NCI-H510A (cell line): ENCODE measurements at regions not wholly inside any gene's neighbourhood (a gene's known extent, or its start where the extent isn't known, plus 50 kb on each side); places are given as distances from the start of the nearest gene placed in this dataset.
"Not testable (repeated sequence)": the region's sequence is repeated elsewhere in the genome, so short reads cannot be mapped to it uniquely, and the experiment has no call there.

Source experiments
- DNase-seq: peaks from one replicate; lab custom pipeline; 2025; lab: John Stamatoyannopoulos, UW

GRCh38 chr6:105881608-105882007, 204.5 kb upstream of the PRDM1 start:
- DNase-seq = no peak

- no peak for DNase-seq
These were observed 206.1 kb upstream of the PRDM1 start for GRCh38 chr6:105880030-105880492.

- no peak for DNase-seq
These were observed 207.0 kb upstream of the PRDM1 start for GRCh38 chr6:105879146-105879545.

GRCh38 chr6:105875974-105876640, 210.0 kb upstream of the PRDM1 start:
- DNase-seq = no peak

GRCh38 chr6:105874835-105875626, 211.1 kb upstream of the PRDM1 start:
- DNase-seq = no peak

- no peak for DNase-seq
These were observed 212.3 kb upstream of the PRDM1 start for GRCh38 chr6:105873799-105874198.

- no peak for DNase-seq
These were observed 212.9 kb upstream of the PRDM1 start for GRCh38 chr6:105873211-105873704.

GRCh38 chr6:105872249-105872648, 213.9 kb upstream of the PRDM1 start:
- no peak for DNase-seq

GRCh38 chr6:105871542-105871941, 214.6 kb upstream of the PRDM1 start:
- DNase-seq = no peak

GRCh38 chr6:105869835-105870440, 216.2 kb upstream of the PRDM1 start:
- DNase-seq = no peak

- no peak for DNase-seq
These were observed 217.2 kb upstream of the PRDM1 start for GRCh38 chr6:105868823-105869460.

- DNase-seq = no peak
These were observed 218.3 kb upstream of the PRDM1 start for GRCh38 chr6:105867821-105868220.

GRCh38 chr6:105867277-105867676, 218.9 kb upstream of the PRDM1 start:
- DNase-seq = no peak

- DNase-seq = no peak
These were observed 223.1 kb upstream of the PRDM1 start for GRCh38 chr6:105862936-105863607.

GRCh38 chr6:105860927-105861326, 225.2 kb upstream of the PRDM1 start:
- DNase-seq = not testable (repeated sequence)

GRCh38 chr6:105859457-105859856, 226.7 kb upstream of the PRDM1 start:
- DNase-seq = no peak

- DNase-seq = not testable (repeated sequence)
These were observed 227.5 kb upstream of the PRDM1 start for GRCh38 chr6:105858639-105859038.

GRCh38 chr6:105855433-105855832, 230.7 kb upstream of the PRDM1 start:
- no peak for DNase-seq

- DNase-seq = not testable (repeated sequence)
These were observed 232.2 kb upstream of the PRDM1 start for GRCh38 chr6:105853979-105854378.

GRCh38 chr6:105851606-105852005, 234.5 kb upstream of the PRDM1 start:
- DNase-seq = no peak

GRCh38 chr6:105851113-105851580, 235.0 kb upstream of the PRDM1 start:
- DNase-seq = no peak
